GM21515 (cell line): ENCODE measurements at regions not wholly inside any gene's neighbourhood (a gene's known extent, or its start where the extent isn't known, plus 50 kb on each side); places are given as distances from the start of the nearest gene placed in this dataset.

Experiments
- ATAC-seq: cut with Tn5 transposase; IDR thresholded peaks from one replicate; pipeline ENCODE4 v1.9.1; 2021; ENCODE audit not compliant: unreplicated experiment

DNA sequence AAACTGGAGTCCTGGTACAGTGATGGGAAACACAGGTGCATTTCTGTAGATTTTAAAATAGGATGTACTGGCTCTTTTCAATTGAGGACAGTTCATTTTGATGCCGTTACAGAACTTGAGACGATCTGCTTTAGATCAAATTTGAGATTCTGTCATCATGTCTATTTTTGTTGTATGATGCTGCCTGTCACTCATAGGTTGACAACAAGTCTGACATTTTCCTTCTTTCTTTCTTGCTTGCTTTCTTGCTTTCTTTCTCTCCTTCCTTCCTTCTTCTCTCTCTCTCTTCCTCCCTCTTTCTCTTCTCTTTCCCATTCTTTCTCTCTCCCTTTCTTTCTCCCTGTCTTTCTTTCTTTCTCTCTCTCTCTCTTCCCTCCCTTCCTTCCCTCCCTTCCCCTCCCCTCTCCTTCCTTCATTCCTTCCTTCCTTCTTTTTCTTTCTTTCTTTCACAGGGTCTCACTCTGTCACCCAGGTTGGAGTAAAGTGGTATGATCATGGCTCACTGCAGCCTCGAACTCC, 152.6 kb upstream of the SGK1 start:
- ATAC-seq, result no peak

DNA sequence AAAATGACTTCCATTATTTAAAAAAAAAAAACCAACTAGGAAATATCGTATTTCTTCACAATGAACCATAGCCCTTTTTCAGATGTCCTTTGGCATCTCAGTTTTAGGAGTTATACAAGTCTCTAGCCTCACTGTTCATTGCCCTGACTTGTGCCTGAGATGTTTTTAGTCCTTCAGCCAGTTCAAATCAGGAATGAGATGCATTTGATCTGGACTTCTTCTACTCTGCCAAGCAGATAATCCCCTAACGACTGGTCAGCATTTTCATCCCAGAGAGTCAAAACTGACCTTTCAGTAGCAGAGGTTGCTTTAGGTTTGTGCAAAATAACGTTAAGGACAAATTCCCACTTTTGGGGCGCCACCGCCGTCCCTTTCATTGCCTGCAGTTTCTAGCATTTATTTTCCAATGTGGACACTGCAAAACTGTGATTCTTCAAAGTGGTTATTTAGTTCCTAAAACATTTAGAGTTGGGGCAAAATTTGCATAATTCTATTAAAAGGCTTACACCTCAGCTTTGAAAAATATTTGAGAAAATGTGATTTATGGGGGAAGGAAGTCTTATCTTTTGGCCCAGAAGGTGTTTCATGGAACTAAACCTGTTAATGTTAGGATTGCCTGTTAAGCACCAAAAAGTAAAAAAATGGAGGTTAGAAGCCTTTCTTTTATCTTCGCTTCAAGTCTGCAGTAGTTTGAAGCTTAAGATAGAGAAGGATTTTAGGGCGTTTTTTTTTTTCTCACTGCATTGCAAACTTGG, 152.0 kb upstream of the SGK1 start:
- ATAC-seq, result no peak

DNA sequence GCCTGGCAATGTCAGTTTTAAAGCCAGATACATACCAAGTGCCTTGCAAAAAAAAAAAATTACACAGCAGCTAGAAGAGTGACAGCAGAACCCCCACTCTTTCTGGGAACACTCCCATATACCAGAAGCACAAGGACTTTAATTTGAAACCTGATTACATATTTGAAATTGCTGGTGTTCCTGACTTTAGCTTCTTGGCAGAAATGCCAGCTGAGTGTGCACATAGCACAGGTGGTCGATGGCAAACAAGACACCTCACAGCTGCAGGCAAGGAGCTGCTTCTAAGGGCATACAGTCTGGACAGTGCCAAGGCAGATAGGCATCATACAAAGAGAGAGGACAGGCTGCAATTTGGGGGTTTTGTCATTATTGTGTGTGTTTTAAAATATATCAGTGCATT, 150.7 kb upstream of the SGK1 start:
- ATAC-seq, result no peak

DNA sequence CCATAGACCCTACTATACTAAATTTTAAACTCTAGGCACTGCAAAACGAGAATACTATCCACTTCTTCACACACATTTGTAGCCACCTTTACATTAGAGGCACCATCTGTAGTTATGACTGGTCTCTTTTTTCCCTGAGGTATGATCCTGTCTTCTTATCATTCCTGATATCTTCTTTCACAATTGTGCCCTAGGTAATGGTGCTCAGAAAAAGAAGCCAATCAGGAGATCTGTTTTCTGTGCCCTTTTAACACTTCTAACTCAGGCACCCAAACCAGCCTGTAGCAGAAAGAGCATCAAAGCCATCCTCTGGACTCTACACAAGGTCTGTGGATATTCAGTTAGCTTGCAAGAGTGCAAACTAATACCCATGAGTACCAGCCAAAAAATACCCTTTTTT, 149.7 kb upstream of the SGK1 start:
- ATAC-seq, result no peak

DNA sequence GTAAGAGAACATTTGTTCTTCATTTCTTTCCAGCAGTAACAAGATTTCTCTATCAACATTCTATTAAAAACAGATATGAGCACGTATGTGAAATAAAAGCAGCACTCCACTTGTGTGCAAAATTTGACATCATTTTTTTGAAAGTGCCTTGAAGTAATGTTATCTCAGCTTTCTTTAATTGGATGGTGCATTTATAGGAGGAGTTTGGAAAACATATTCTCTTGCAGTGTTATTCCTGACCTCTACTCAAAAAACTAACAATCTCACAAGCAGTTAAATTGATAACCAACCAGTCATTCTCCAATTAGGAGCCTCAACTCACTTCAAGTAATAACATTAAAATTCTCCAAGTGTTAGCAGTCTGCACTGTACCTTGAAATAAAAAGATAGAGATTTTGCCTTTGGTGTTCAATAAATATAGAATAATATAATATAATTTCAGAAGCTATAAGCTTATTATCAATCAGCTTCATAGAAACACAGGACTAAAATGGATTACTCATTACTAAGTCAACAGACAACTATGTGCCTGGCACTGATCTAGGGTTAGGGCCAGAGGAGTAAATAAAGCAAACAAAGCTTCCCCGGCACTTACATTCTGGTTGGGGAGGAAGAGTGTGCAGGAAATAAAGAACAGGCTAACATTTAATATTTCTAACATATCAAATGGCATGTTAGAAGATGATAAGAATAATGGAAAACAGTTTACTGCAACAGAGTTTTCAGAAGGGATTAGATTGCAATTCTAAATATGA, 149.0 kb upstream of the SGK1 start:
- no peak for ATAC-seq

DNA sequence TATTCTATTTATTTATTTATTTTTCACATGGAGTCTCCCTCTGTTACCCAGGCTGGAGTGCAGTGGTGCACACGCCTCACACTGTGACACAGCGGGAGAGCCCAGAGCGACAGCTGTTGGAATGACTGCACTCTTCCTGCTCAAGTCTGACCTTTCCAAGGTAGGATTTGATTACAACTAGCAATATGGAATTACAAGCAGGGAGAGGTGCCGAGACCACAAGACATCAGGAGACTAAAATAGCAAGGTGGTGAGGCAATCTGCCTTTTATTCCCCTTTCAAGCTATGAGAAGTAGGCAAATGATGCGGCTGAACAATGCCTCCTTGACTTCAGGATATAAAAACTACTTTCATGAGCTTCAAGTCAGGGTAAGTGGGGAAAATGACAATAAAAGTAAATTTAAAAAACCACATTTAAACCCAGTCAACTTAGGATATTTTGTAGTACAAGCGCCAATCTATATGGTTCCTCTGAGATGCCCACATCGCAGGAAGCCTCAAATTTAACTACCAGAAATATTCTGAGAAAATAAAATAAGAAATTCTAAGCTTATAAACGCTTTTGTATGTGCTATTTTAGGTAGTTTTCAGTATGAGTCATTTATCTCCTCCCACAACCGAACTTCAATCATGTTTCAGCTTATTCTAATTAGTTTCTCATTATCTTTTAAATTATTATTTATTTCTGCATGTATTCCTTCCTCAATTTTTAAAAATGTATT, 146.9 kb upstream of the SGK1 start:
- peak; percentile 68 for ATAC-seq

DNA sequence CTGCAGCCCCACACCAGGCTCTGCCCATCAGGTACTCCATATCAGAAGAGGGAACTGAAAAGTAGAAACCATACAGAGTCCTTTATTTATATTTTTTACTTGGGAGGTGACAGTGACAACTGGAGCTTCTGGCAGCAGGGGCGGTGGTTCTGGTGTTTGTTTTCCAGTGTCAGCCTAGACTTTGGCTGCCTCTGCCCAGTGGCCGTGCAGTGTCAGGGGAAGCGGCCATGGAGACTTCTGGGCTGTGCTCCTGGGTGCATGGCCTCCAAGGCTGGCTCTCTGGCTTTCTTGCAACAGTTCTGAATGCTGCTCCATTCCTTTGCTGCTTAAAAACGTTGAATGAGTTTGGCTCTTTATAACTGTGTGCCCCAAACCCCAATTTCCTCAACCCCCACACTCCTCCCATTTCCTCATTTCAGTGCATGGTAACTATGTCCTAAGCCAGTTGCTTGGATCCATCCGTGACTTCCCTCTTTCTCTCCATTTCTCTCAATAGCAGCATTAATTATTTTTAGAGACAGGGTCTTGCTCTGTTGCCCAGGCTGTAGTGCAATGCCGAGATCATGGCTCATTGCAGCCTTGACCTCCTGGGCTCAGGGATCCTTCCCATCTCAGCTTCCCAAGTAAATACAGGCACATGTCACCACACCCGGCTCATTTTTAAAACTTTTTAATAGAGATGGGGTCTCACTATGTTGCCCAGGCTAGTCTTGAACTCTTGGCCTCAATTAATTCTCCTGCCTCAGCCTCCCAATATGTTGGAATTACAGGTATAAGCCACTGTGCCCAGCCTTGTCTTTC, 141.1 kb upstream of the SGK1 start:
- no peak for ATAC-seq

DNA sequence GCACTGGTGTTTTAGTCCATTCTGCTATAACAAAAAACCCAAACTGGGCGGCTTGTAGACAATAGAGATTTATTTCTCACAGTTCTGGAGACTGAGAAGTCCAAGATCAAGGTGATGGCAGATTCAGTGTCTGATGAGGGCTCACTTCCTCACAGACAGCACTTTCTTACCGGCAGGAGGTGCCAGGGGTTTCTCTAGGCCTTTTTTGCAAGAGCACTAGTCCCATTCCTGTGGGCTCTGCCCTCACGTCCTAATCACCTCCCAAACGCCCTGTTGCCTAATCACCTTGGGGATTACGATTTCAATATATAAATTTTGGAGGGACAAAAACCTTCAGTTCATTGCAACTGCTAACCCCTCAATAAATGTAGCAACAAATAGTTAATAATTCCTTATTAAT, 140.0 kb upstream of the SGK1 start:
- ATAC-seq, result no peak

DNA sequence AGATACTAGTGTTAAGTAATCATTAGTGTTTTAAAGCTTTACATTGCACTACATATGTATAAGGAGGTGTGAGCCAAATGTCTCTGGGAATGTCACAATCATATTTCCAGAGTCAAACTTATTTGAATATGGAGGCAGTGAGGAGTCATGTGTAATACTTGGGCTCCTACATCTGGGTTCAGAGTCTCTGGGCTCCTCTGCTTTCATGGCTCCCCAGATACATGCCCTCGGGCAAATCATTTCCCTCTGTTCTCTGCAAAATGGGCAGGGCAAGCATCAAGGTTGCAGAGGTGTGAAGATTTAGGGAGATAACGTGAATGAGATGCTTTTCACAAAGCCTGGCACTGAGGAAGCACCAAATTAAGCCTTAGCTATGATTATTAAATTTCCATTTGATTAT, 138.3 kb upstream of the SGK1 start:
- no peak for ATAC-seq

DNA sequence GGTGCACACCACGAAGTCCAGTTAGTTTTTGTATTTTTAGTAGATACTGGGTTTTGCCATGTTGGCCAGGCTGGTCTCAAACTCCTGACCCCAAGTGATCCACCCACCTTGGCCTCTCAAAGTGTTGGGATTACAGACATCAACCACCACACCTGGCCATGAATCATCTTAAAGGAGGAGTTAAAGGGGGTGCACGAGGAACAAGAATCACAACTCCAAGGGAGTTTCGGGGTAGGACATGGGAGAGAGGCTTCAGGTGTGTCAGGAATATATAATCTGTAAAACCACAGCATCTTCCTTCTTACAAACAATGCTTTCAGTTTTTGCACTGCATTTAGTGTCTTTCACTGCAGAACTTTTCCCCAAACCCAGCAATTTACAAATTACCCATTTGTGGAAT, 137.4 kb upstream of the SGK1 start:
- no peak for ATAC-seq

DNA sequence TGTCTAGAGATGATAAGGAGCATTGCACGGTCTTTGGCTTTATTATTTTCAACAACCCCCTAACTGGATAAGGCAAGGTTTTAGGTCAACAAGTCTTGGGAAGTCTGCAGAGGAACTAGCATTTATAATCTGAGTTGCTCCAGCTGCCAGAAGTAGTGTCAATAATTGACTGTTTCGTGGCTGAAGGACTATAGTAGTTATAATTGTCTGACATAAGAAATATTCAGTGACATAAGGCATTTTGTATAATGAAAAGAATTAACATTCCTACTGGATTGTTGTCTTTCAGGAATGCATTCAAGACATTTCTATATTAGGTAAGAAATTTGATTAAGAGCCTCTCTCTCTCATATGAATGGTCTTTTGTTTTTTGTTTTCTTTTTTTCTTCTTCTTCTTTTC, 136.9 kb upstream of the SGK1 start:
- no peak for ATAC-seq

DNA sequence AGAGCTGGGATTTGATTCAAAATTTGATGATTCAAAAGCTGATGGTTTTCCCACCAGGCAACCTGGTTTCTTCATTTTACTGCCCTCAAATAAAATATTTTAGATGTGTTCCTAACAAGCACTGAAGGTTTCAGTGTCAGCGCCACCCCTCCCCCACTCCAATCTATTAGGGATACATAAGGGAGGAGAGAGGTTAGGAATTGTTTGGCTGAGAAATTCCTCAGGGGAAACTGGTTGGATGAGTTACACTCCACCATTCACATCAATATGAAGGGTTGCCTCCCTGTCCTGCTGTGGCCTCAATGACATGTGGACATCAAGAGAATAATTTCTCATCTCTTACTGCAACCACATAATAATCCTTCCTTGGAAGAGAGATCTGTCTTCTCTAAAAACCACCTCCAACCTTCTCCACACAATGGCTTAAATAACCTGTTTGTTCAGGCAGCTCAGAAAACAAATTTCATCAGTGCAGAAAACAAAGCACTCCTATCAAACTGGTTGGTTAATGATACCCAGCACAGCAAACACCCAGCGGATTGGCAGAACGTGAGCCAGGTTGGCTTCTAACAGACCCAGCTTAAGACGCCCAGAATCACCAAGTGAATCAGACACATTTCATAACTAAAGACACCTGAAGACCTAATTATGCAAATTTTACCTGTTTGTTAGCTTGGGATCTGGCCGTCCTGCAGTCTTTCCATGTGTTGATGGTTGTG, 136.0 kb upstream of the SGK1 start:
- no peak for ATAC-seq

DNA sequence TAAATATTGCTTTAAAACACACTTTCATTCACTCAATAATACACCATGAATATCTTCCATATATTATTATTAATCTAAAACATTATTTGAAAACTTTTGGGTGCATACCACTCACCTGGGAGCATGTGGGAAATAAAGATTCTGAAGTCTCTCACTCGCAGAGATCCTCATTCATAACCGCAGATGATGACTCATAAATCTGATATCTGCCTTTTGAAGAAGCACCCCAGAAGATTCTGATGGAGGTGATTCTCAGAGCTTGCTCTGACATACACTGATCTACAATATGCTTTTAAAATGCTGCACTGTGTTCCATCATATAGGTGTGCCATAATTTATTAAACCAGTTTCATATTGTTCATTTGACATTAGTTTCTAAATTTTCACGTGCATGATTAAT, 135.0 kb upstream of the SGK1 start:
- no peak for ATAC-seq

DNA sequence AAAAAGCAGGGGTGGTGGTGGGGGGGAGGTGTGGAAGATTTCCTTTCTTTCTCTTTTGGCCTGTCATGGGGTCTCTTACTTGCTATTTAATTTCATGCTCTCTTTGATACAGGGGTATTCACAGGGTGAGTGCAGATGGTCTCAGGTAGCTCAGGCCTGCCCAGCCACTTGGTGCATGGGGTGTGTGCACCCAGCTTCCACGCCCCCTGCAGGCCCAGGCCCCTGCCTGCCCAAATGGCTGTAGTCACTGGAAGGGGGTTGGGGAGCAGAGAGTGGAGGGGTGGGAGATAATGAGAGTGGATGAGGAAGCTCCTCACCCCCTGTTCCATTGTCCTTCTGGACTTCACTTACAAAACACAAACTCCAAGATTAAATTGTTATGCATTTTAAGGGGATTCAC, 133.6 kb upstream of the SGK1 start:
- no peak for ATAC-seq

DNA sequence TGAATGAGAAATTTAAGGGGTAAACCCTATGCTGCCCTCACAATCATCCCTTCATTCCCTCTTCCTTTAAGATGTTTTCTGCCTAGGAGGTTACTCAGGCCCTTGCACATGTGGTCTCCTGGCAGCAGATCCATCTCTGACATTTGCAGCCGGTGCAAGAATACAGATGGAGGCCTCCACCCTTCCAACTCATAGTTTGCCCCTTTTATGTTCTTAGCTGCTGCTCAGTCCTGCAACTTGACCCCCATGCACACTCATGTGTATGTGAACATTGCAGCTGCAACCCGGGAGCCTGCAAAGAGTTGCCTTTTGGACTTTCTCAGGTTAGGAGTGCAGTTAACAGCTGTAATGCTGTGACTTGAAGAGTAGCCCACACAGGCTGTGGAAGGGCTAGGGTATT, 131.9 kb upstream of the SGK1 start:
- no peak for ATAC-seq

DNA sequence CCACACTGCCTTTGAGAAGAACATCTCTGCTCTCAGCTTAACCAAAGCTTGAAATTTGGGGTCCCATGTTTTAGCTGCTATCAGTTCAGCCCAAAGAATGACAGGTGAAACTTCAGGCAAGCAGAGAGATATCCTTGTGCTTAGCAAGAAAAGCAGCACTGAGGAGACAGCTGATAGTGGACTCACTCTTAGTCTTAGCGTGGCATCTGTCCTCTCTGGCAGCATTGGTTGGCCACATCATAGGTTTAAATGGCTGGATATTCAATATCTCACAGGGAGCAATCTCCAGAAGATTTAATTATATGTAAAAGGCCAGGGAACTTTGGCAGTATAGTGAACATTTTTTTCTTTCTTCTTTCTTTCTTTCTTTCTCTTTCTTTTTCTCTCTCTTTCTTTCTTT, 131.1 kb upstream of the SGK1 start:
- ATAC-seq, result no peak

DNA sequence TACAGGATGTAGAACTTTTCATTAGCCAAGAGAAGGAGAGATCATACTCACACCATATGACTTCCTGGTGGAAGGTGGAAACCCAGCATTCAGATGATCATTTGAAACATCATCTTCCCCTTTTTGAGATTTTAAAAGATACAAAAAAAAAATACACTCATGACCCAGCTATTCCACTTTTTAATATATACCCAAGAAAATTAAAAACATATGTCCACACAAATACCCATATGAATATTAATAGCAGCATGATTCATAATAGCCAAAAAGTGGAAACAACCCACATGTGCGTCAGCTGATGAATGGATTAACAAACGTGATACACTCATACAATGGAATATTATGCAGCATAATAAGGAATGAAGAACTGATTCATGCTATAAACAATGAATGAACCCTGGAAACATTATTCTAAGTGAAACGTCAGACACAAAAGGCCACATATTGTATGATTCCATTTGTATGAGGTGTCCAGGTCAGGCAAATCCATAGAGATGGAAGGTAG, 130.0 kb upstream of the SGK1 start:
- no peak for ATAC-seq

DNA sequence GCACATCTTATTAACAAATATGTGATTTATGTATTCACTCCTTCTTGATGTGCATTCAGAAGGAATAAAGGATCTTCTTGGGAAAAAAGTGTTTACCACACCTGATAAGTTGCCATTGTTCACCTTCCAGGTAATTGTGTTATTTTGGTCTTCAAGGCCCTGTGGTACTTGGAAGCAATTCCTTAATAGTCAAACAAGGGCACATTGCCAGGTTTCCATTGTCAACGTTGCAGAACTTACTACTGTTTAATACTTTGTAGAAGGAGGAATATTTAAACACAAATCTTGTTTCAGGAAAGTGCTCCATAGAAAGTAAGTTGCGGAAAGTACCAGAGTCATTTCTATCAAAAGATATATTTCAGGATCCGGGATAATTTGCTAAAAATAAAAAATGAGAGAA, 129.5 kb upstream of the SGK1 start:
- no peak for ATAC-seq

DNA sequence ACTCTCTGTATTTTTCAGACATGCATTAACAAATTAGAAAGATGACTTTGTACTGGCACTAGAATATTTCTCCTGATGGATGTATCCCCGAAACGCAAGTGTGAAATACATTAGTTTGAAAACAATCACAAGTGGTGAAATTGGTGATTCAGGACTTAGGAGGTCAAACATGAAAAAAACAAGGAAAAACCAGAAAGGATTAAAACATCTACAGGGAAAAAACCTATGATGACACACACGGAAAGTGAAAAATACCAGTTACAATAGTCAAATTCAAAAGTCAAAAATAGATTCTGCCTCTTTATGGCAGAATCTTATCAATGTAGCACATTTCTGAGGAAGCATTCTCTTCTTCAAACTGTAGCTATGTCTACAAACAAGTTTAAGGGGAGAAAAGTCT, 129.0 kb upstream of the SGK1 start:
- no peak for ATAC-seq

DNA sequence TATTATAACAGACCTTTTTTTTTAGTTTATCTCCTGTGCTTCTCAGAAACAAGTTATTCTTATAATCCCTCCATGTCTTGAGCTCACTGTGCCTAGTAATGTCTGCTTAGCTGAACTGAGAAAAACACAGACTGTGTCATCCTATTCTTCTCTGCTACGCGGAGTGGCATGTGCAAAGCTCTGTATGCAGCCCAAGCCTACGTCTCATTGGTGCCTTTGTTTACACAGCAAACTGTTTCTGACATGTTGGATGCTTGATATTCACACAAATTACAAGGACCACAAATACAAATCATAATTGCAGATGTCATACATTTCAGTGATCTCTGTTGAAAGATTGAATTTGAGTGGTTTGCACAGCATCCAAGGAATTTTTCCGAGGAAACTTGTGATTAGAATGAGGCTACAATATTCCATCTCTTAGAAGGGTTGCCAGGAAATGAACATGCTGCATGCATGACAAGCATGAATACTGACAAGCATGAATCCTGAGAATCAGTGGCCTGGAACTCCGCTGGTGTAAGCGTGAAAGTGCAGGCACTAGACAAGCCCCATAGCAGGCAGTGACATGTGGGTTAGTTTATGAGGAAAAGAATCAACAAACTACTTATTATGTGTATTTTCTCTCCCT, 128.4 kb upstream of the SGK1 start:
- no peak for ATAC-seq
